ENCODE measurements at regions not wholly inside any gene's neighbourhood (a gene's known extent, or its start where the extent isn't known, plus 50 kb on each side); places are given as distances from the start of the nearest gene placed in this dataset.

GRCh38 chr3:170705131-170705530 is 119.3 kb upstream of the SLC7A14 start:
- no peak for DNase-seq (ENCODE audit: low read depth, low spot score)
- TF ChIP-seq, protein P1, sequence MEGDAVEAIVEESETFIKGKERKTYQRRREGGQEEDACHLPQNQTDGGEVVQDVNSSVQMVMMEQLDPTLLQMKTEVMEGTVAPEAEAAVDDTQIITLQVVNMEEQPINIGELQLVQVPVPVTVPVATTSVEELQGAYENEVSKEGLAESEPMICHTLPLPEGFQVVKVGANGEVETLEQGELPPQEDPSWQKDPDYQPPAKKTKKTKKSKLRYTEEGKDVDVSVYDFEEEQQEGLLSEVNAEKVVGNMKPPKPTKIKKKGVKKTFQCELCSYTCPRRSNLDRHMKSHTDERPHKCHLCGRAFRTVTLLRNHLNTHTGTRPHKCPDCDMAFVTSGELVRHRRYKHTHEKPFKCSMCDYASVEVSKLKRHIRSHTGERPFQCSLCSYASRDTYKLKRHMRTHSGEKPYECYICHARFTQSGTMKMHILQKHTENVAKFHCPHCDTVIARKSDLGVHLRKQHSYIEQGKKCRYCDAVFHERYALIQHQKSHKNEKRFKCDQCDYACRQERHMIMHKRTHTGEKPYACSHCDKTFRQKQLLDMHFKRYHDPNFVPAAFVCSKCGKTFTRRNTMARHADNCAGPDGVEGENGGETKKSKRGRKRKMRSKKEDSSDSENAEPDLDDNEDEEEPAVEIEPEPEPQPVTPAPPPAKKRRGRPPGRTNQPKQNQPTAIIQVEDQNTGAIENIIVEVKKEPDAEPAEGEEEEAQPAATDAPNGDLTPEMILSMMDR (IDR thresholded peaks at IDR 0.05; ENCODE audit: low read depth, low read length), result no peak
- in situ Hi-C loops (cut with HindIII; ENCODE audit: low sequenced_read_pairs), result no loop called here

DNA sequence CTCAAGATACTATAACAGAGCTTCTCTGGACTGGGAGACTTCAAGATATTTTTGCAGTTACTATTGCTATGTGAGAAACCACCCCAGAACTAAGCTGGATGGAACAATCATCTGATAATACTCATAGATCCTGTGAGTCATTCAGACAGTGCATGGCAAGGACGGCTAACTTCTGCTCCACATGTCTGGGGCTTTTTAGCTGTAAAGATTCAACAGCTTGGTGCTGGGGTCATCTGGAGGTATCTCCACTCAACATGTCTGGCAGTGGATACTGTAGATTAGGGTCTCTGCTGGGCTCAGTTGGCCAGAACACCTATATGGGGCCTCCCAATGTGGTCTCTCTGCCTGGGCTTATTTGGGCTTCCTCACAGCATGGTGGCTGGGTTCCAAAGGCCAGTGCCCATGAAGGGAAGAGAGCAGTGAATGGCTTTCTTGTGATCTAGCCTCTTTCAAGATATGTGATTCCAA is 117.3 kb upstream of the SLC7A14 start:
- H3K4me3 ChIP-seq (ENCODE audit: low read depth, low read length), result no peak overlapping the region
- TF ChIP-seq, protein P1 (IDR thresholded peaks at IDR 0.05; ENCODE audit: low read depth, low read length), result no peak
- in situ Hi-C loops (cut with HindIII; ENCODE audit: low sequenced_read_pairs), result no loop called here
- DNase-seq (ENCODE audit: low read depth, low spot score), result peak; percentile 89

More at GRCh38 chr3:170705131-170705530, 119.3 kb upstream of the SLC7A14 start:
- no peak overlapping the region for H3K4me3 ChIP-seq (ENCODE audit: low read depth, low read length)

GRCh38 chr3:170701696-170702678 is 116.1 kb upstream of the SLC7A14 start:
- TF ChIP-seq, protein P1 (IDR thresholded peaks at IDR 0.05; ENCODE audit: low read depth, low read length), result no peak
- in situ Hi-C loops (cut with HindIII; ENCODE audit: low sequenced_read_pairs), result no loop called here
- no peak overlapping the region for H3K4me3 ChIP-seq (ENCODE audit: low read depth, low read length)
- no peak for DNase-seq (ENCODE audit: low read depth, low spot score)

DNA sequence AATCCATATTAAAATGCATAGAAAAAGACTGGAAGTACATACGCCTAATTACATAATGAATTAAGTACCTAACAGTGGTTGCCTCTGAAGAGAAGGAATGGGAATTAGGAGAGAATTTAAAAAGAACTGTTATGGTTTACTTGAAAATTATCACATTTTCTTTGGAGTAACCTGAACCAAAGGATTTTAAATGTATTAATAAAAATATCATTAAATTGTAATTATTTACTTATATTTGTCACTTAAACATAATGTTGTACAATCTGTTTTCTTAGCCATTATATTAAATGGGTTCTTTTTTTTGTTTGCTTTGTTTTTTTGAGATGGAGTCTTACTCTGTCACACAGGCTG is 114.2 kb upstream of the SLC7A14 start:
- DNase-seq (ENCODE audit: low read depth, low spot score), result no peak
- TF ChIP-seq, protein P1 (IDR thresholded peaks at IDR 0.05; ENCODE audit: low read depth, low read length), result no peak
- in situ Hi-C loops (cut with HindIII; ENCODE audit: low sequenced_read_pairs), result no loop called here
- no peak overlapping the region for H3K4me3 ChIP-seq (ENCODE audit: low read depth, low read length)

GRCh38 chr3:170699158-170700053 is 113.5 kb upstream of the SLC7A14 start:
- DNase-seq (ENCODE audit: low read depth, low spot score), result no peak
- TF ChIP-seq, protein P1 (IDR thresholded peaks at IDR 0.05; ENCODE audit: low read depth, low read length), result no peak
- in situ Hi-C loops (cut with HindIII; ENCODE audit: low sequenced_read_pairs), result no loop called here
- H3K4me3 ChIP-seq (ENCODE audit: low read depth, low read length), result no peak overlapping the region

GRCh38 chr3:170697908-170698307 is 112.0 kb upstream of the SLC7A14 start:
- TF ChIP-seq, protein P1 (IDR thresholded peaks at IDR 0.05; ENCODE audit: low read depth, low read length), result no peak
- in situ Hi-C loops (cut with HindIII; ENCODE audit: low sequenced_read_pairs), result no loop called here
- DNase-seq (ENCODE audit: low read depth, low spot score), result peak; percentile 75
- H3K4me3 ChIP-seq (ENCODE audit: low read depth, low read length), result no peak overlapping the region

Data from astrocyte of the spinal cord (primary cell).